ENCODE measurements at regions not wholly inside any gene's neighbourhood (a gene's known extent, or its start where the extent isn't known, plus 50 kb on each side); places are given as distances from the start of the nearest gene placed in this dataset.
A peak's percentile ranks its signal among the peaks of the same experiment; 100 is the strongest.

- FAIRE-seq (no peak), DNase-seq (ENCODE audit: extremely low spot score, insufficient read length, low read depth) (no peak)
Measured at GRCh38 chr12:98354520-98355035, 160.8 kb upstream of the TMPO start.

- FAIRE-seq (no peak), DNase-seq (ENCODE audit: extremely low spot score, insufficient read length, low read depth) (no peak)
Measured at GRCh38 chr12:98355322-98355721, 160.1 kb upstream of the TMPO start.

DNA sequence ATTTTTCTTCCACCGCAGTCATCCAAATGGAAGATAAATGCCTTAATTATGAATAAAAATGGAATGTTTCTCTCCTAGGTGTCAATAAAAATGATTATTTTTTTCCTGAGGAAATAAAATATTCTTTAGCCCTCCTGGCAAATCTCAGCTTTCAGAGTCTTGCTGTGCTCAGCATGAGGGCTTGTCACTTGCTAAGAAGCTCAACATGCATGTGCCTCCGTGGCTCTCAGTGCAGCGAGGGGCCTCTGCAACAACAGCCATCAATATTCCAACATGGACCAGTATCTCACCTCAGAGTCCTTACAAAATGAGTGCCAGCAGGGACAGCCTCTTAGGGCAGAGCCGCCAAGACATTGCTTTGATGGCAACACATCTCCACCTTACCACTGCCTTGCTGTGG is 159.5 kb upstream of the TMPO start:
- no peak for DNase-seq (ENCODE audit: extremely low spot score, insufficient read length, low read depth)
- FAIRE-seq: no peak

DNA sequence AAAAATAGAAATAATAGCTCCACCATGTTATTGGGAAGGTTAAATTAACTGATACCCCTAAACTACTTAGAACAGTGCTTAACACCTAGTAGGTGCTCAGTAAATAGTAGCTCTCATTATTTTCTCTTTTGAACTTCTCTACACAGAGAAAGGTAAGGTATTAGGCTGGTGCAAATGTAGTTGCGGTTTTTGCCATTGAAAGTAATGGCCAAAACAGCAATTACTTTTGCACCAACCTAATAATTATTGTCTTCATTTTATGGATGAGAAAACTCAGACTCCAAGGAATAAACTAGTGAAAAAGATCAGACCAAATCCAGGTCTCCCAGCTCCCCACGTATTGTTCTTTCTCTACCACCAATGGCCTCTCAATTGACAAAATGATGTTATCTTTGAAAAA is 157.2 kb upstream of the TMPO start:
- FAIRE-seq (no peak), DNase-seq (ENCODE audit: extremely low spot score, insufficient read length, low read depth) (no peak)

DNA sequence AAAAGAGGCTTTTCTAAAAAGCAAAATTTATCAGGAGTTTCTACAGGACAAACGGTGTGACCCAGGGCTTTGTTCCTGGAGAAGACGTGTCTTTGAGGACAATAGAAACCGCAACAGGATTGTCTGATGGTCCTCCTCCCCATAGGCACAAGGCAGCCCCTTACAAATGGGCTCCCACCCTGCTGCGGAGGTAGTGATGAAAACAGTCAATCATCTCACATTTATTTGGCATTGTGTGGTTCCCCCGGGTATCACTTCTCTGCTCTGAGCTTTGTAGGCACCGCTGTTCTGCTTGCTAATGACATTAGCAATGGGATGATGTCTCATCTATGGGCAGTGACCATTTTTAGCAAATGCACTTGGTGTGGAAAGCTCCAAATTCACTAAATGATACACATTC is 155.5 kb upstream of the TMPO start:
- no peak for FAIRE-seq

DNA sequence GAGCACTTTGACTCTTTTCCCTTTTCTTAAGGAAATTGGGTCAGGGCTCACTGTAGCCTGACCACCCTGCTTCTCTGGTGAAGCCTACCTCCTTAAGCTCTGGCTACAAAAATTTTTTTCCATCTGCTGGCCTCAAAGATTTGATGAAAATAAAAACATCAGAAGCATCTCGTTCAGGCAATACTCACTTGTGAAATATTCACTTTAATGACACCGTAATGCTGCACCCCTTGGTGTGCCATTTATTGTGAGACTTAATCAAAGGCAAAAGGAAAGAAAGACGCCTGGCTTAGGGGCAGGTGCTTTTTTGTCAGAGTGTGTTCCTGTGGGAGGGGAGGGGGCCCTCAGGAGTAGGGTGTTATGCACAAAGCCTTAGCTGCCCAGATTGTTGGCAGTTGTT is 155.0 kb upstream of the TMPO start:
- FAIRE-seq (no peak), DNase-seq (ENCODE audit: extremely low spot score, insufficient read length, low read depth) (no peak)

More for the DNA sequence above, 155.5 kb upstream of the TMPO start:
- DNase-seq (ENCODE audit: extremely low spot score, insufficient read length, low read depth): no peak

DNA sequence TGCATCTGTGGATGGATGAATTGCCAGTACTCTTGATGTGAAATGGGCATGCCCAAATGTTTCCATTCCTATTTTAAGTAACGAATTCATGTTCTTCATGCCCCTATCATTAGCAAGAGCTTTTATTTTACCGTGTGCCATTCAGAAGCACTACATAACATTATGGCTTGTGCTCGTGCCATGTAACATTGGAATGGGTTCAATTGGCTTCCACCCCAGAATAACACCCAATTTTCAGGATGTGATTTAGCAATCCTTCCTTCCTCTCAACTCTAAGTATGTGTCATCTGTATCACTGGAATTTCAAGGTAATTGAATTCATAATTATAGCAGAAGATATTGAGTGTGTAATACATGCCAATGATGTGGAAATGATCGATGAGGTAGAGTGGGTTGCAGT is 145.8 kb upstream of the TMPO start:
- DNase-seq (ENCODE audit: extremely low spot score, insufficient read length, low read depth) (no peak), FAIRE-seq (no peak)

DNA sequence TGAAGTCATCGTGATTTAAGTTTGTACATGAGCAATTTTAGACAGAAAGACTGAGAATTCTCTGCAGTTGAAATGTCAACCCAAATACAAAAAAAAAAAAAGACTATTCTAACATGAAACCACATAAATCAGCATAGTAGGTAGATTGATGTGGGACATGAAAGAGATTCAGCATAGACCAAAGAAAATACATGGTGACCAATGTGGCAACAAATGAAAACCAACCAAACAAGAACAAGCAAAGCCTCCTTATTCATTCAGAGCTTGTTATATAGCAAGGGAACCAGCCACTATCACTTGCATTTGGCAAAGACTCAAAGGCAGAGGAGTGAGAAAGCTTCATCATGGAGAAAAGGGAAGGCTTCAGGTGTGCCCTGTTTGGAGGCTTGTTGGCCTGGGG is 144.4 kb upstream of the TMPO start:
- DNase-seq (ENCODE audit: extremely low spot score, insufficient read length, low read depth) (no peak), FAIRE-seq (no peak)

- FAIRE-seq: no peak
- no peak for DNase-seq (ENCODE audit: extremely low spot score, insufficient read length, low read depth)
Measured at GRCh38 chr12:98371419-98371818, 144.0 kb upstream of the TMPO start.

DNA sequence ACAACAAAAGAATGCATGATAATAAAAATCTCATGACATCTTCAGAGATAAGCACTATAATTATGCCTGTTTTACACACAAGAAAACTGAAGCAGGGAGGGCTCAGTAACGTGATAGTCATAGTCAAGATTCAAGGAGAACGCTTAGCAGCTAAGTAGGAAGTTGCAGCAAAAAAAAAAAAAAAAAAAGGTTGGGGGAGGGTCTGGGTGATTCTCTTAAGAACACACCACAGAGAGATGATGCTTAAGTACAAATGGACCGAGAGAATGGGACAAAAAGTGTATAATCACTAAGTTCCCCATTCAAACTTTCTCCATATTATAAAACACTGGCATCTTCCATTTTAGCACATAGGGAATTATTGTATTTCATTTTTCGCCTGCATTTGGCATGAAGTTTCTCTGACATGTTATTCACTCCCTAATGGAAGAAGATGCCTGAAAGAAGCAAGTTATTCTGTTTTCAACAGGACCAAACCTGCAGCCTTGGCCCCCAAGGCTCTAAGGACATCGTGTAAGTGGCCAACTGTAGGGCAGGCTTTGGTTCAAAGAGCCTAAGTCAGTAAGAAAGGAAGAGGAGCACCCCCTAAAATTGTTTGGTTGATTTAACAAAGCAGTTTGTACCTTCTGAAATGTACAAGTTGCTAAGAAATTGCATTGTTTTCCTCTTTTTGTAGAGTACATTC is 142.9 kb upstream of the TMPO start:
- DNase-seq (ENCODE audit: extremely low spot score, insufficient read length, low read depth) (no peak), FAIRE-seq (no peak)

GRCh38 chr12:98373025-98373554 is 142.3 kb upstream of the TMPO start:
- peak; percentile 83 for FAIRE-seq

GRCh38 chr12:98374007-98374406 is 141.4 kb upstream of the TMPO start:
- no peak for FAIRE-seq
- no peak for DNase-seq (ENCODE audit: extremely low spot score, insufficient read length, low read depth)

More at GRCh38 chr12:98373025-98373554, 142.3 kb upstream of the TMPO start:
- peak; percentile 7 for DNase-seq (ENCODE audit: extremely low spot score, insufficient read length, low read depth)

- FAIRE-seq (no peak), DNase-seq (ENCODE audit: extremely low spot score, insufficient read length, low read depth) (no peak)
Measured at GRCh38 chr12:98379106-98379505, 136.3 kb upstream of the TMPO start.

- no peak for DNase-seq (ENCODE audit: extremely low spot score, insufficient read length, low read depth)
- no peak for FAIRE-seq
Measured at GRCh38 chr12:98385641-98386040, 129.7 kb upstream of the TMPO start.

- DNase-seq (ENCODE audit: extremely low spot score, insufficient read length, low read depth) (no peak), FAIRE-seq (no peak)
Measured at GRCh38 chr12:98387444-98387843, 127.9 kb upstream of the TMPO start.

- no peak for FAIRE-seq
- no peak for DNase-seq (ENCODE audit: extremely low spot score, insufficient read length, low read depth)
Measured at GRCh38 chr12:98388126-98388525, 127.3 kb upstream of the TMPO start.

DNA sequence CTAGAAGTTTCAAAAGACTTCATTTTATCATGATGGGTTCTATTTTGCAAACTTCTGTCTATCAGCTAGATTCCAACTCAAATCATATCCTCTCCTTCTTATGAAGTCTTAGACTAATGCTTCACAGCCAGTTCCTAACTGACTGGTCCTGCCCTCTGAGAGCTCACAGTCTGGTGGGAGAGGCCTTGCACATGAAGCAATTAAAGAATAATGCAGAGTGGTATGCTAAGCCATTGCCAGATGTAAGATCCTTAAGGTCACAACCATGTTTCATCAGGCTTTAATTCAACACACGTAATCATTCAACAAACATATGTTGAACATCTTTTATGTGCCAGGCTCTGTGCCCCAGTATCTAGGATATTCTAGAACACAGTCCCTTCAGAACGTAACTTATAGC is 125.8 kb upstream of the TMPO start:
- DNase-seq (ENCODE audit: extremely low spot score, insufficient read length, low read depth): no peak
- FAIRE-seq: no peak

DNA sequence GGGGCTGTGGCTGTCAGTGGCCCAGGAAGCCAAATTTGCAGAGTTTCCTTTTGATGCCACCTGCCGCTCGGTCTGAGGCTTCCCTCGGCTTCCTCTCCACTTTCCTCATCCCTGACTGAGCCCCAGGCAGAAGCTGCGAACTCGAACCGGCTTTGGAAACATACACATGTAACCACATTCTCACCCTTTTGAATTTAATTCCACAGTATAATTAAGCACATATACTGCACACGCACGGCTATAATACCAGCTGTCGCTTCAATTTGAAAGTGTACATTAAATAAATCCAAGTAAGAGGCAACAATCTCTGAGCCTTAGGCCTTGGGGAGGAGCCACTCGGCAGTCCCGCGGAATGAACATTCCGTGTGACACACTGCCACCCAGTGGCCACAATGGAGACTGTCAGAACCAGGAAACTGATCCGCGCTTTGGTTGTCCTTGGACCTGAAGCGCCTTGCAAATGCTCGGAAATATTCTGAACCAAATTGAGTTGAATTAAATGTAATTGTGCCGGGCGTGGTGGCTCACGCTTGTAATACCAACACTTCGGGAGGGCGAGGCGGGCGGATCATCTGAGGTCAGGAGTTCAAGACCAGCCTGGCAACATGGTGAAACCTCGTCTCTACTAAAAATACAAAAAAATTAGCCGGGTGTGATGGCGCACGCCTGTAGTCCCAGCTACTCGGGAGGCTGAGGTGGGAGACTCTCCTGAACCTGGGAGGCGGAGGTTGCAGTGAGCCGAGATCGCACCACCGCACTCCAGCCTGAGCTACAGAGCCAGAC is 117.9 kb upstream of the TMPO start:
- FAIRE-seq: peak; percentile 86
- DNase-seq (ENCODE audit: extremely low spot score, insufficient read length, low read depth): peak; percentile 64

DNA sequence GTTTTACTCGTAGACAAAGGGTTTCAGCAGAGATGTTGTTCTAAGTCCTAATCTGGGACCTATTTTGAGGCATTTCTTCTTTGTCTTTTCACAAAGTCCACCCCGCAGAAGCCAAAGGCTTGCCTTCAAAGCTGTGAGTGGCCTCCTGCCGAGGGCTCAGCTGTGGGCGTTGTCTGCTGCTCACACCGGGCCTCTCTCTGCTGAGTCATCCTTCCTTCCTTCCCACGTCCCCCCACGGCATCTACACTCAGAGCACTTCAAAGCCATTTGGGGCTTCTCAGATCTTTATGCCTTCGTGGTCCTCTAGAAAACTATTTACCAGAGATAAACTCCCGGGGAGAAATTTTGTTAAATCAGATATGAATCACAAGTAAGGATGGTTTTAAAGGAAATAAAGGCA is 115.9 kb upstream of the TMPO start:
- FAIRE-seq (peak; percentile 73), DNase-seq (ENCODE audit: extremely low spot score, insufficient read length, low read depth) (peak; percentile 14)

DNA sequence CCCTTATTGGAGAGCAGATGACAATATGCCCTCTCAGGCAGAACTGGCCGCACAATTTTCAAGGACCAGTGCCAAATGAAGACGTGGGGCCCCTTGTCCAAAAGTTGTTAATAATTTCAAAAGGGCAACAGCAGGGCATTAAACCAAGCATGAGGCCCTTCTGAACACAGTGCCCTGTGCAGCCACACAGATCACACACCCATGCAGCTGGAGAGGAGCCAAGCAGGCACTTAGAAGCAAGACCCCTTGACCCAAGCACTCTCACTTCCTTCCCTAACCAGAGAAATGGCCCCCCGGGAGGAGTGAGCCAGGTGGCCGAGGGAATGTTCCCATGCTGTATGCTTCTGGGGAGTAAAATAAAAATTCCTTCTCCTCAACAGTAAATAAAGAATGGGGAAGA is 114.0 kb upstream of the TMPO start:
- peak; percentile 66 for FAIRE-seq
- no peak for DNase-seq (ENCODE audit: extremely low spot score, insufficient read length, low read depth)

GRCh38 chr12:98402091-98402490 is 113.3 kb upstream of the TMPO start:
- DNase-seq (ENCODE audit: extremely low spot score, insufficient read length, low read depth) (no peak), FAIRE-seq (no peak)

All from GM18507 (cell line).